ENCODE measurements at regions not wholly inside any gene's neighbourhood (a gene's known extent, or its start where the extent isn't known, plus 50 kb on each side); places are given as distances from the start of the nearest gene placed in this dataset.

GRCh38 chr16:65306722-65307121 is 184.9 kb upstream of the CDH11 start:
- Histone ChIP-seq H3K4me1 (ENCODE audit: insufficient read depth, low read length) (peaks cover 13% of the 10 kb centered on the region), H3K9ac (ENCODE audit: low read length) (no peak overlapping the region), H3K27ac (ENCODE audit: low read depth, low read length) (no peak overlapping the region), H4K20me1 (ENCODE audit: insufficient read depth, low read length) (no peaks in the 10 kb centered on the region), H3K9me3 (ENCODE audit: insufficient read depth, low read depth, low read length) (no peaks in the 10 kb centered on the region), H3K36me3 (ENCODE audit: insufficient read depth, low read length) (no peaks in the 10 kb centered on the region), H3K4me2 (ENCODE audit: low read length) (no peak overlapping the region), H3K4me3 (ENCODE audit: insufficient read depth, low read depth, low read length) (no peak overlapping the region), H3K27me3 (ENCODE audit: insufficient read depth, low read length) (no peaks in the 10 kb centered on the region), H2AFZ (ENCODE audit: low read depth, low read length) (no peak overlapping the region), H3K79me2 (ENCODE audit: insufficient read depth, low read length) (no peaks in the 10 kb centered on the region)
- H3K9me3 Mint-ChIP-seq (ENCODE audit: unreplicated experiment), result no peaks in the 10 kb centered on the region
- H3K36me3 Mint-ChIP-seq (ENCODE audit: low read depth, unreplicated experiment), result no peaks in the 10 kb centered on the region
- H3K27me3 Mint-ChIP-seq (ENCODE audit: low read depth, unreplicated experiment), result peaks cover 2% of the 10 kb centered on the region
- FAIRE-seq, result no peak
- no peak overlapping the region for H3K4me3 Mint-ChIP-seq (ENCODE audit: unreplicated experiment)
- no peak for DNase-seq (ENCODE audit: low read depth)
- H3K27ac Mint-ChIP-seq (ENCODE audit: unreplicated experiment), result no peak overlapping the region
- TF ChIP-seq CTCF (IDR thresholded peaks at IDR 0.05; ENCODE audit: insufficient read depth, low read depth, low read length) (no peak), EZH2 (IDR thresholded peaks at IDR 0.05; ENCODE audit: insufficient read depth, low read length) (no peak)
- peaks cover 6% of the 10 kb centered on the region for H3K4me1 Mint-ChIP-seq (ENCODE audit: low read depth, unreplicated experiment)

GRCh38 chr16:65306300-65306699 is 184.4 kb upstream of the CDH11 start:
- no peak overlapping the region for H3K4me3 ChIP-seq (ENCODE audit: insufficient read depth, low read depth, low read length)
- Mint-ChIP-seq H3K4me3 (ENCODE audit: unreplicated experiment) (no peak overlapping the region), H3K27me3 (ENCODE audit: low read depth, unreplicated experiment) (peaks cover 2% of the 10 kb centered on the region), H3K36me3 (ENCODE audit: low read depth, unreplicated experiment) (no peaks in the 10 kb centered on the region), H3K4me1 (ENCODE audit: low read depth, unreplicated experiment) (peaks cover 6% of the 10 kb centered on the region), H3K9me3 (ENCODE audit: unreplicated experiment) (no peaks in the 10 kb centered on the region), H3K27ac (ENCODE audit: unreplicated experiment) (no peak overlapping the region)
- no peak overlapping the region for H3K4me2 ChIP-seq (ENCODE audit: low read length)
- H4K20me1 ChIP-seq (ENCODE audit: insufficient read depth, low read length), result no peaks in the 10 kb centered on the region
- H3K9me3 ChIP-seq (ENCODE audit: insufficient read depth, low read depth, low read length), result no peaks in the 10 kb centered on the region
- no peak overlapping the region for H3K9ac ChIP-seq (ENCODE audit: low read length)
- FAIRE-seq, result no peak
- no peaks in the 10 kb centered on the region for H3K36me3 ChIP-seq (ENCODE audit: insufficient read depth, low read length)
- H3K79me2 ChIP-seq (ENCODE audit: insufficient read depth, low read length), result no peaks in the 10 kb centered on the region
- no peak for TF ChIP-seq EZH2 (IDR thresholded peaks at IDR 0.05; ENCODE audit: insufficient read depth, low read length)
- H2AFZ ChIP-seq (ENCODE audit: low read depth, low read length), result no peak overlapping the region
- no peaks in the 10 kb centered on the region for H3K27me3 ChIP-seq (ENCODE audit: insufficient read depth, low read length)
- H3K4me1 ChIP-seq (ENCODE audit: insufficient read depth, low read length), result peaks cover 8% of the 10 kb centered on the region
- no peak overlapping the region for H3K27ac ChIP-seq (ENCODE audit: low read depth, low read length)
- no peak for DNase-seq (ENCODE audit: low read depth)

- H2AFZ ChIP-seq (ENCODE audit: low read depth, low read length), result no peak overlapping the region
- no peaks in the 10 kb centered on the region for H3K9me3 ChIP-seq (ENCODE audit: insufficient read depth, low read depth, low read length)
- TF ChIP-seq EZH2 (IDR thresholded peaks at IDR 0.05; ENCODE audit: insufficient read depth, low read length) (no peak), CTCF (IDR thresholded peaks at IDR 0.05; ENCODE audit: insufficient read depth, low read depth, low read length) (no peak)
- H3K27ac Mint-ChIP-seq (ENCODE audit: unreplicated experiment), result no peak overlapping the region
- FAIRE-seq (no peak), DNase-seq (ENCODE audit: low read depth) (no peak)
- peaks cover 2% of the 10 kb centered on the region for H3K27me3 Mint-ChIP-seq (ENCODE audit: low read depth, unreplicated experiment)
- H4K20me1 ChIP-seq (ENCODE audit: insufficient read depth, low read length), result no peaks in the 10 kb centered on the region
- H3K4me3 ChIP-seq (ENCODE audit: insufficient read depth, low read depth, low read length), result no peak overlapping the region
- no peaks in the 10 kb centered on the region for H3K79me2 ChIP-seq (ENCODE audit: insufficient read depth, low read length)
- H3K4me1 Mint-ChIP-seq (ENCODE audit: low read depth, unreplicated experiment), result no peaks in the 10 kb centered on the region
- no peaks in the 10 kb centered on the region for H3K36me3 Mint-ChIP-seq (ENCODE audit: low read depth, unreplicated experiment)
- no peaks in the 10 kb centered on the region for H3K4me1 ChIP-seq (ENCODE audit: insufficient read depth, low read length)
- H3K9ac ChIP-seq (ENCODE audit: low read length), result no peak overlapping the region
- H3K27me3 ChIP-seq (ENCODE audit: insufficient read depth, low read length), result no peaks in the 10 kb centered on the region
- no peak overlapping the region for H3K27ac ChIP-seq (ENCODE audit: low read depth, low read length)
- H3K9me3 Mint-ChIP-seq (ENCODE audit: unreplicated experiment), result no peaks in the 10 kb centered on the region
- H3K4me3 Mint-ChIP-seq (ENCODE audit: unreplicated experiment), result no peak overlapping the region
- no peak overlapping the region for H3K4me2 ChIP-seq (ENCODE audit: low read length)
- no peaks in the 10 kb centered on the region for H3K36me3 ChIP-seq (ENCODE audit: insufficient read depth, low read length)
These were observed 183.6 kb upstream of the CDH11 start for GRCh38 chr16:65305266-65305959.
